HUES64 (cell line): ENCODE measurements at regions not wholly inside any gene's neighbourhood (a gene's known extent, or its start where the extent isn't known, plus 50 kb on each side); places are given as distances from the start of the nearest gene placed in this dataset.

Source experiments
- H3K27ac ChIP-seq: 2 replicates; pipeline ENCODE4 v1.7.0; 2013; ENCODE audit warnings: low read depth, low read length, inconsistent platforms
- H3K27me3 ChIP-seq: 2 replicates; pipeline ENCODE4 v1.6.1; 2013; ENCODE audit warnings: mild to moderate bottlenecking, low read length; ENCODE audit not compliant: insufficient read depth
- H3K36me3 ChIP-seq: 2 replicates; pipeline ENCODE4 v1.6.1; 2013; ENCODE audit warnings: mild to moderate bottlenecking, low read length; ENCODE audit not compliant: insufficient read depth
- H3K4me1 ChIP-seq: 2 replicates; pipeline ENCODE4 v1.6.1; 2013; ENCODE audit warnings: mild to moderate bottlenecking, low read length, moderate library complexity; ENCODE audit not compliant: insufficient read depth
- H3K4me3 ChIP-seq: 2 replicates; pipeline ENCODE4 v1.5.1; 2013; ENCODE audit warnings: mild to moderate bottlenecking, low read length, moderate library complexity
- H3K9ac ChIP-seq: 2 replicates; pipeline ENCODE4 v1.6.1; 2013; ENCODE audit warnings: mild to moderate bottlenecking, low read depth, low read length
- H3K9me3 ChIP-seq: 2 replicates; pipeline ENCODE4 v1.6.1; 2013; ENCODE audit warnings: low read depth, low read length; ENCODE audit not compliant: insufficient read depth
- WGBS: fragments of 150-250, 120-280 bp; methylation state at CpG from one replicate; pipeline ENCODE4 v1.1.7; 2013; ENCODE audit warnings: missing lambda C conversion rate; 5-methylcytosine and 5-hydroxymethylcytosine counted together

GRCh38 chr2:5885451-5886173, 193.4 kb downstream of the SOX11 start:
- WGBS = 73% methylated on average over 4 of the region's 5 CpGs
- Histone ChIP-seq H3K36me3 (no peaks in the 10 kb centered on the region), H3K27ac (no peak overlapping the region), H3K9ac (no peak overlapping the region), H3K27me3 (no peaks in the 10 kb centered on the region), H3K9me3 (0 out of 2 replicates have a peak, but pooled peaks cover 4% of the 10 kb centered on the region), H3K4me3 (no peak overlapping the region), H3K4me1 (peaks cover 20% of the 10 kb centered on the region)

DNA sequence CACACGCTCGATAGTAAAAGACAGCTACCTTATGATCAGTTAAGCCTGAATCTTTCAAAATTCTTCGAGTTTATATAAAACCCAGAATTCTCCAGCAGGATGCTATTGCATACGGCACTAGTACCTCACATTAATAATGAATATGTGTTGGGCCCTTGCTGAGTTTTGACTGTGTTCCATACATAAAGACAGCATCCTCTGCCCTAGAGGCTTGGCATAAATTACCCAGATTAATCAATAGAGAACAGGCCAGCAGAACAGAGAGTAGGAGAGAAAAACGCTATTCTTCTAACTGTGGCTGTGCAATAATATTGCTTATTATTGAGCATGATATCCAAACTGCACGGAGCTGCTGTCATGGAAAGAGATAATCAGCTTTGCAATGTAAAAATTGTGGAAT, 194.3 kb downstream of the SOX11 start:
- Histone ChIP-seq H3K27me3 (no peaks in the 10 kb centered on the region), H3K4me3 (no peak overlapping the region), H3K9ac (no peak overlapping the region), H3K4me1 (peaks cover 20% of the 10 kb centered on the region), H3K36me3 (no peaks in the 10 kb centered on the region), H3K9me3 (0 out of 2 replicates have a peak, but pooled peaks cover 4% of the 10 kb centered on the region), H3K27ac (no peak overlapping the region)
- WGBS = 87% methylated on average over 5 of the region's 6 CpGs

DNA sequence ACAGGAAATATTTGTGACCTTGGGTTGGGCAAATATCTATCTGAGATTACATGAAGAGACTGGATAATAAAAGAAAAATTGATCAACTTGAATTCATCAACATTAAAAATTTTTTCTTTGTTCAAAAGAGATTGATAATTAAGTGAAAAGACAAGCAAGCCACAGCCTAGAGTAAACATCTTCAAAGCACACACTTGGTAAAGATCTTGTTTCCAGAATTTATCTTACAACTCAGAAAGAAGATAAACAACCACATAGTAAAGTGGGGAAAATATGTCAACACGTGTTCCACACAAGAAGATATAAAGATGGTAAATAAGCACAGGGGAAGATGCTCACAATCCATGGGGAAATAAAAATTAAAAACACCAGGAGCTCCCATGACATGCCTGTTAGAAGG, 195.9 kb downstream of the SOX11 start:
- Histone ChIP-seq H3K27me3 (no peaks in the 10 kb centered on the region), H3K4me1 (peaks cover 20% of the 10 kb centered on the region), H3K4me3 (no peak overlapping the region), H3K9me3 (no peaks in the 10 kb centered on the region), H3K36me3 (no peaks in the 10 kb centered on the region), H3K9ac (no peak overlapping the region), H3K27ac (no peak overlapping the region)
- WGBS = no CpG with 5 or more reads among the region's 1 CpG

DNA sequence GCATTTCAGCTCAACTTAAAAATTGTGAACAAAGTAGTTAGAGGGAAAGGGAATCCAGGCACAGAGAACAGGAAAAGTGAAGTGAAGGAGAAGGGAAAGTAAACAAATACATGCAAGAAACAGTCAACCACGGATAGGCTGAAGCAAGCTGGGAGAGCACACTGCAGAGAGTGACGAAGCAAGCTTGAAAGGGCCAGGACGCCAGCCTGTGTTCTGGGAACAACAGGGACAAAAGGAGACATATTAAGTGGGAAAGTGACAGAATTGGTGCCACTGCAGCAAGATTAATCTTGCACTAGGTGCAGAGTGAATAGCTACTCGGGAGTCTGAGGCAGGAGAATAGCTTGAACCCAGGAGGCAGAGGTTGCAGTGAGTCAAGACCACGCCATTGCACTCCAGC, 197.3 kb downstream of the SOX11 start:
- H3K36me3 ChIP-seq = no peaks in the 10 kb centered on the region
- H3K4me1 ChIP-seq = peaks cover 20% of the 10 kb centered on the region
- 85% methylated on average over 5 of the region's 5 CpGs for WGBS
- no peaks in the 10 kb centered on the region for H3K9me3 ChIP-seq
- no peak overlapping the region for H3K9ac ChIP-seq
- no peak overlapping the region for H3K27ac ChIP-seq
- H3K27me3 ChIP-seq = no peaks in the 10 kb centered on the region
- no peak overlapping the region for H3K4me3 ChIP-seq

DNA sequence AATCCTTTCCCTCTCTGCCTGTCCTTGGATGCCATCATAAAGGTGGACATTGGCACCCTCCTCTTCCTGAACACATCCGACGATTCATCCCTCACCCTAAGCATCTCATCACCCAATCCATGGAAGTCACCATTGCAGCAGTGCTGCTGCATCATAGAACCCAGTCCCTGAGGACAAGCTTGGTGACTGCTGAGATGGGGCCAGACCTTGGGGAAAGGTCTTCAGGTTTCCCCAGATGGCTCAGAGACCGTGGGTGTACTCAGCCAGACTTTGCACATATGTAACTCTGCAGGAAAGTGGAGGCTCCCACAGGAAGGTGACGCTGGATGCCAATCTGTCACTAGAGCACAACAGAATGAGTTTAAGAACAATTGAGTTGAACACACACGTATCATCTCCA, 202.2 kb downstream of the SOX11 start:
- H3K4me1 ChIP-seq = no peaks in the 10 kb centered on the region
- no peak overlapping the region for H3K4me3 ChIP-seq
- no peak overlapping the region for H3K27ac ChIP-seq
- H3K27me3 ChIP-seq = no peaks in the 10 kb centered on the region
- H3K9me3 ChIP-seq = no peaks in the 10 kb centered on the region
- no peaks in the 10 kb centered on the region for H3K36me3 ChIP-seq
- no peak overlapping the region for H3K9ac ChIP-seq
- WGBS = 83% methylated on average over 5 of the region's 5 CpGs

GRCh38 chr2:5895284-5895683, 203.1 kb downstream of the SOX11 start:
- no peaks in the 10 kb centered on the region for H3K9me3 ChIP-seq
- H3K4me1 ChIP-seq = no peaks in the 10 kb centered on the region
- no peak overlapping the region for H3K9ac ChIP-seq
- no peaks in the 10 kb centered on the region for H3K27me3 ChIP-seq
- no peak overlapping the region for H3K4me3 ChIP-seq
- 96% methylated on average over 11 of the region's 11 CpGs for WGBS
- H3K36me3 ChIP-seq = no peaks in the 10 kb centered on the region
- H3K27ac ChIP-seq = no peak overlapping the region

DNA sequence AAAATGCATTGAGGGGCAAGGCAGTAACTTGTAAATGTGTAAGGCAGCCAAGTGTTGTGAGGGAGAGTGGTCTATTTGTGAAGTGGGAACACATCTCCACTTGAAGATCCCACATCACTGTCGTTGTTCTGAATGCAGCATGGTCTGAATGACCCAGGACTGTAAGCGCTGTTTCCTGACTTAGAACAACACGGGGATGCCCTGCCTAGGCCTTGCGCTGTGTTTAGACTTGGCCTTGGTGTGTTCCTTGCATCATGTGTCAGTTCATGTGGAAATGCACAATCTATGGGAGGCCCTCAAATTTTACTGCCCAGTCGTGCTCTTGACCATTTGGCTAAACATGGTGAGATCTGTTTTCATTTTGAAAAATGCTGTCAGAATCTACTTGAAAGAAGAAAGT, 205.1 kb downstream of the SOX11 start:
- Histone ChIP-seq H3K36me3 (no peaks in the 10 kb centered on the region), H3K9me3 (no peaks in the 10 kb centered on the region), H3K9ac (no peak overlapping the region), H3K4me3 (no peak overlapping the region), H3K27me3 (no peaks in the 10 kb centered on the region), H3K4me1 (no peaks in the 10 kb centered on the region), H3K27ac (no peak overlapping the region)
- WGBS = 95% methylated on average over 5 of the region's 5 CpGs

GRCh38 chr2:5898667-5899066, 206.5 kb downstream of the SOX11 start:
- no peaks in the 10 kb centered on the region for H3K27me3 ChIP-seq
- no peak overlapping the region for H3K4me3 ChIP-seq
- no peaks in the 10 kb centered on the region for H3K4me1 ChIP-seq
- no peaks in the 10 kb centered on the region for H3K9me3 ChIP-seq
- WGBS = 98% methylated on average over 3 of the region's 3 CpGs
- no peaks in the 10 kb centered on the region for H3K36me3 ChIP-seq
- H3K9ac ChIP-seq = no peak overlapping the region
- H3K27ac ChIP-seq = no peak overlapping the region

DNA sequence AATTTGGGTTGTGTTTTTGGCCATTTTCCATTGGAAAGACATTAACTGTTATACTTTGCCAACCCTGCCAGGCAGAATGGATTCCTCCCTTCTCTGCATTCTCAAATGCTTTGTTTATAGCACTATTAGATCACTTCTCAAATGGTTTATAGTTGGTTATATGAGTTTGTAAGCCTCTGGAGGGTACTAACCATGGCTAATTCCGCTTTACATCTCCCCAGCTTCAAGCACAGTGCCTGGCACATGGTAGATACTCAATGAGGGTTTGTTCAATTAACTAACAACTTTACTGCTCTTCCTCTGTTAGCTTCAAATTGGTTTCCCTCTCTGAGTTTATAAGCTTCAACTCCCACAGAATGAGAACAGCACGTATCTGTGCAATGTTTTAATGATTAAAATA, 213.5 kb downstream of the SOX11 start:
- WGBS = 100% methylated on average over 1 of the region's 2 CpGs
- no peaks in the 10 kb centered on the region for H3K36me3 ChIP-seq
- peaks cover 24% of the 10 kb centered on the region for H3K27me3 ChIP-seq

GRCh38 chr2:5908071-5908470, 215.9 kb downstream of the SOX11 start:
- WGBS = 94% methylated on average over 2 of the region's 2 CpGs
- Histone ChIP-seq H3K27me3 (peaks cover 48% of the 10 kb centered on the region), H3K9ac (no peak overlapping the region), H3K36me3 (no peaks in the 10 kb centered on the region), H3K27ac (no peak overlapping the region), H3K9me3 (no peaks in the 10 kb centered on the region), H3K4me3 (no peak overlapping the region), H3K4me1 (no peaks in the 10 kb centered on the region)

More for the DNA sequence above, 213.5 kb downstream of the SOX11 start:
- H3K4me3 ChIP-seq = no peak overlapping the region
- H3K4me1 ChIP-seq = no peaks in the 10 kb centered on the region
- no peaks in the 10 kb centered on the region for H3K9me3 ChIP-seq
- H3K9ac ChIP-seq = no peak overlapping the region
- H3K27ac ChIP-seq = no peak overlapping the region

- H3K4me1 ChIP-seq = peaks cover 24% of the 10 kb centered on the region
- peaks cover 71% of the 10 kb centered on the region for H3K27me3 ChIP-seq
- H3K9me3 ChIP-seq = no peaks in the 10 kb centered on the region
- WGBS = 95% methylated on average over 3 of the region's 3 CpGs
- H3K9ac ChIP-seq = no peak overlapping the region
- H3K36me3 ChIP-seq = no peaks in the 10 kb centered on the region
- no peak overlapping the region for H3K27ac ChIP-seq
- H3K4me3 ChIP-seq = no peak overlapping the region
These were observed 219.5 kb downstream of the SOX11 start for GRCh38 chr2:5911718-5912117.
